GM23248 (cell line): ENCODE measurements at regions not wholly inside any gene's neighbourhood (a gene's known extent, or its start where the extent isn't known, plus 50 kb on each side); places are given as distances from the start of the nearest gene placed in this dataset.
"Not testable (repeated sequence)": the region's sequence is repeated elsewhere in the genome, so short reads cannot be mapped to it uniquely, and the experiment has no call there.

Experiments used
- EZH2 ChIP-seq: fragments of 200-600 bp; sonication (generic); IDR thresholded peaks from 2 replicates; pipeline ENCODE4 v1.6.1; 2018; ENCODE audit warnings: antibody characterized with exemption, mild to moderate bottlenecking; ENCODE audit not compliant: insufficient read depth, poor library complexity, severe bottlenecking
- EZH2phosphoT487 ChIP-seq: fragments of 200-600 bp; sonication (generic); IDR thresholded peaks from 2 replicates; pipeline ENCODE4 v1.6.1; 2018; ENCODE audit warnings: antibody characterized with exemption, moderate library complexity, mild to moderate bottlenecking, low read depth; ENCODE audit not compliant: insufficient read depth

DNA sequence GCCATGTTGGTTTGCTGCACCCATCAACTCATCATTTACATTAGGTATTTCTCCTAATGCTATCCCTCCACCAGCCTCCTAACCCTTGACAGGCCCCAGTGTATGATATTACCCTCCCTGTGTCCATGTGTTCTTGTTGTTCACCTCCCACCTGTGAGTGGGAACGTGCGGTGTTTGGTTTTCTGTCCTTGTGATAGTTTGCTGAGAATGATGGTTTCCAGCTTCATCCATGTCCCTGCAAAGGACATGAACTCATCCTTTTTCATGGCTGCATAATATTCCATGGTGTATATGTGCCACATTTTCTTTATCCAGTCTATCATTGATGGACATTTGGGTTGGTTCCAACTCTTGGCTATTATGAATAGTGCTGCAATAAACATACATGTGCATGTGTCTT, 184.0 kb downstream of the EDEM1 start:
- not testable (repeated sequence) for TF ChIP-seq EZH2, EZH2phosphoT487
